ENCODE measurements at regions not wholly inside any gene's neighbourhood (a gene's known extent, or its start where the extent isn't known, plus 50 kb on each side); places are given as distances from the start of the nearest gene placed in this dataset.

- DNase-seq (ENCODE audit: low spot score): no peak
Observed at GRCh38 chr6:132936646-132937045, 122.3 kb downstream of the RPS12 start.

GRCh38 chr6:132937466-132937906, 123.1 kb downstream of the RPS12 start:
- DNase-seq (ENCODE audit: low spot score): peak; percentile 57

- no peak for DNase-seq (ENCODE audit: low spot score)
Observed at GRCh38 chr6:132948889-132949288, 134.5 kb downstream of the RPS12 start.

- DNase-seq (ENCODE audit: low spot score): no peak
Observed at GRCh38 chr6:132950566-132950965, 136.2 kb downstream of the RPS12 start.

- no peak for DNase-seq (ENCODE audit: low spot score)
Observed at GRCh38 chr6:132952031-132952867, 137.9 kb downstream of the RPS12 start.

GRCh38 chr6:132952986-132953385, 138.6 kb downstream of the RPS12 start:
- no peak for DNase-seq (ENCODE audit: low spot score)

GRCh38 chr6:132954222-132954621, 139.9 kb downstream of the RPS12 start:
- DNase-seq (ENCODE audit: low spot score): no peak

- DNase-seq (ENCODE audit: low spot score): no peak
Observed at GRCh38 chr6:132954936-132955335, 140.6 kb downstream of the RPS12 start.

- DNase-seq (ENCODE audit: low spot score): no peak
Observed at GRCh38 chr6:132959639-132960326, 145.4 kb downstream of the RPS12 start.

GRCh38 chr6:132960720-132961119, 146.4 kb downstream of the RPS12 start:
- no peak for DNase-seq (ENCODE audit: low spot score)

- DNase-seq (ENCODE audit: low spot score): no peak
Observed at GRCh38 chr6:132961122-132961521, 146.8 kb downstream of the RPS12 start.

GRCh38 chr6:132961610-132962009, 147.2 kb downstream of the RPS12 start:
- no peak for DNase-seq (ENCODE audit: low spot score)

GRCh38 chr6:132962936-132963868, 148.8 kb downstream of the RPS12 start:
- DNase-seq (ENCODE audit: low spot score): peak; percentile 28

- DNase-seq (ENCODE audit: low spot score): peak; percentile 7
Observed at GRCh38 chr6:132964101-132964867, 149.9 kb downstream of the RPS12 start.

GRCh38 chr6:132964868-132965382, 150.6 kb downstream of the RPS12 start:
- DNase-seq (ENCODE audit: low spot score): no peak

- DNase-seq (ENCODE audit: low spot score): no peak
Observed at GRCh38 chr6:132967871-132968270, 153.5 kb downstream of the RPS12 start.

GRCh38 chr6:132968419-132968950, 154.1 kb downstream of the RPS12 start:
- no peak for DNase-seq (ENCODE audit: low spot score)

- DNase-seq (ENCODE audit: low spot score): no peak
Observed at GRCh38 chr6:132969196-132969595, 154.8 kb downstream of the RPS12 start.

- DNase-seq (ENCODE audit: low spot score): no peak
Observed at GRCh38 chr6:132971676-132972075, 157.3 kb downstream of the RPS12 start.

- no peak for DNase-seq (ENCODE audit: low spot score)
Observed at GRCh38 chr6:132972254-132972653, 157.9 kb downstream of the RPS12 start.

GRCh38 chr6:132972971-132973370, 158.6 kb downstream of the RPS12 start:
- DNase-seq (ENCODE audit: low spot score): no peak

Measured in HuH-7.5 (cell line).